GM12891 (cell line): ENCODE measurements at regions not wholly inside any gene's neighbourhood (a gene's known extent, or its start where the extent isn't known, plus 50 kb on each side); places are given as distances from the start of the nearest gene placed in this dataset.

Source experiments
- POLR2A ChIP-seq: IDR thresholded peaks from 2 replicates; pipeline ENCODE4 v1.6.1; 2011; ENCODE audit warnings: low read depth, low read length, control low read depth
- POLR2AphosphoS5 ChIP-seq: IDR thresholded peaks from 2 replicates; pipeline ENCODE4 v1.6.1; 2011; ENCODE audit warnings: low read depth, low read length, control low read depth
- POU2F2 ChIP-seq: IDR thresholded peaks from 2 replicates; pipeline ENCODE4 v1.6.1; 2011; ENCODE audit warnings: low read depth, mild to moderate bottlenecking, control low read depth, low read length, moderate library complexity
- TAF1 ChIP-seq: IDR thresholded peaks from 2 replicates; pipeline ENCODE4 v1.6.1; 2011; ENCODE audit warnings: low read depth, low read length, control low read depth

GRCh38 chr5:106646106-106646505, 1024.6 kb downstream of the EFNA5 start:
- TF ChIP-seq POLR2A (no peak), TAF1 (no peak), POU2F2 (no peak), POLR2AphosphoS5 (no peak)
